ENCODE measurements at regions not wholly inside any gene's neighbourhood (a gene's known extent, or its start where the extent isn't known, plus 50 kb on each side); places are given as distances from the start of the nearest gene placed in this dataset.

- no peak for DNase-seq (ENCODE audit: low spot score)
- no peak overlapping the region for H2AK5ac ChIP-seq (ENCODE audit: low read depth, low read length)
- H4K8ac ChIP-seq (ENCODE audit: low read depth, low read length) = no peak overlapping the region
- no peak overlapping the region for H3K4me3 ChIP-seq (ENCODE audit: low read length in 2 of 2)
- no peak overlapping the region for H2BK120ac ChIP-seq (ENCODE audit: low read depth, low read length)
- no peak overlapping the region for H3K4me2 ChIP-seq (ENCODE audit: insufficient read depth, low read length, poor library complexity, severe bottlenecking)
- H3K23ac ChIP-seq (ENCODE audit: low read depth, low read length, poor library complexity) = no peak overlapping the region
- H2BK5ac ChIP-seq (ENCODE audit: low read length) = no peak overlapping the region
- H3K36me3 ChIP-seq (replicated peaks in 1 of 2; ENCODE audit: control insufficient read depth in 2 of 2, insufficient read depth in 2 of 2, low read length in 2 of 2) = no peaks in the 10 kb centered on the region
- no peaks in the 10 kb centered on the region for H3K79me1 ChIP-seq (ENCODE audit: low read depth, low read length)
- peaks cover 2 to 10% of the 10 kb centered on the region in 2 donors for H3K4me1 ChIP-seq (ENCODE audit: control insufficient read depth in 2 of 2, insufficient read depth in 1 of 2, low read depth in 1 of 2, low read length in 2 of 2)
- no peak overlapping the region for H2AFZ ChIP-seq (ENCODE audit: low read length)
- no CpG with 5 or more reads among the region's 1 CpG for WGBS, 2 donors (ENCODE audit: extremely low coverage in 2 of 2, insufficient read length in 2 of 2, insufficient replicate concordance in 1 of 2)
- H3K27me3 ChIP-seq (ENCODE audit: control insufficient read depth in 3 of 3, insufficient read depth in 3 of 3, low read depth in 1 of 3, low read length in 3 of 3) = no peaks in the 10 kb centered on the region
- H3K14ac ChIP-seq (ENCODE audit: low read length) = no peak overlapping the region
- H3K27ac ChIP-seq (replicated peaks; ENCODE audit: low read length) = no peak overlapping the region
- H4K91ac ChIP-seq (ENCODE audit: low read depth, low read length, poor library complexity) = no peak overlapping the region
- H3K18ac ChIP-seq (ENCODE audit: low read length) = no peak overlapping the region
- H2BK12ac ChIP-seq (ENCODE audit: low read length) = no peak overlapping the region
- no peak overlapping the region for H2BK15ac ChIP-seq (ENCODE audit: low read length)
- no peak overlapping the region for H3K4ac ChIP-seq (ENCODE audit: low read length)
- H3K9ac ChIP-seq (ENCODE audit: low read depth, low read length, poor library complexity) = no peak overlapping the region
- peaks cover 0 to 2% of the 10 kb centered on the region in 2 donors for H3K9me3 ChIP-seq (replicated peaks in 1 of 2; ENCODE audit: control insufficient read depth in 2 of 2, insufficient read depth in 1 of 2, low read depth in 1 of 2, low read length in 2 of 2)
Measured at GRCh38 chr2:217512259-217512658, 490.5 kb downstream of the TNS1 start.

- Histone ChIP-seq H3K9me3 (replicated peaks in 1 of 2; ENCODE audit: control insufficient read depth in 2 of 2, insufficient read depth in 1 of 2, low read depth in 1 of 2, low read length in 2 of 2) (peaks cover 0 to 2% of the 10 kb centered on the region in 2 donors), H3K79me1 (ENCODE audit: low read depth, low read length) (no peaks in the 10 kb centered on the region), H3K36me3 (replicated peaks in 1 of 2; ENCODE audit: control insufficient read depth in 2 of 2, insufficient read depth in 2 of 2, low read length in 2 of 2) (no peaks in the 10 kb centered on the region), H2AFZ (ENCODE audit: low read length) (no peak overlapping the region), H3K27me3 (ENCODE audit: control insufficient read depth in 3 of 3, insufficient read depth in 3 of 3, low read depth in 1 of 3, low read length in 3 of 3) (no peaks in the 10 kb centered on the region), H3K18ac (ENCODE audit: low read length) (no peak overlapping the region), H2BK120ac (ENCODE audit: low read depth, low read length) (no peak overlapping the region), H4K91ac (ENCODE audit: low read depth, low read length, poor library complexity) (no peak overlapping the region), H3K4me2 (ENCODE audit: insufficient read depth, low read length, poor library complexity, severe bottlenecking) (no peak overlapping the region), H3K4me1 (ENCODE audit: control insufficient read depth in 2 of 2, insufficient read depth in 1 of 2, low read depth in 1 of 2, low read length in 2 of 2) (peaks cover 2 to 10% of the 10 kb centered on the region in 2 donors), H3K9ac (ENCODE audit: low read depth, low read length, poor library complexity) (no peak overlapping the region), H4K8ac (ENCODE audit: low read depth, low read length) (no peak overlapping the region), H3K4ac (ENCODE audit: low read length) (no peak overlapping the region), H3K27ac (replicated peaks; ENCODE audit: low read length) (no peak overlapping the region), H2BK15ac (ENCODE audit: low read length) (no peak overlapping the region), H3K23ac (ENCODE audit: low read depth, low read length, poor library complexity) (no peak overlapping the region), H2BK5ac (ENCODE audit: low read length) (no peak overlapping the region), H2AK5ac (ENCODE audit: low read depth, low read length) (no peak overlapping the region), H2BK12ac (ENCODE audit: low read length) (no peak overlapping the region), H3K14ac (ENCODE audit: low read length) (no peak overlapping the region), H3K4me3 (ENCODE audit: low read length in 2 of 2) (no peak overlapping the region)
- no peak for DNase-seq (ENCODE audit: low spot score)
- WGBS, 2 donors (ENCODE audit: extremely low coverage in 2 of 2, insufficient read length in 2 of 2, insufficient replicate concordance in 1 of 2) = no CpG with 5 or more reads among the region's 3 CpGs
Measured at GRCh38 chr2:217511850-217512249, 490.9 kb downstream of the TNS1 start.

GRCh38 chr2:217510771-217511291, 492.0 kb downstream of the TNS1 start:
- DNase-seq (ENCODE audit: low spot score) = peak; percentile 71
- peaks cover 2 to 10% of the 10 kb centered on the region in 2 donors for H3K4me1 ChIP-seq (ENCODE audit: control insufficient read depth in 2 of 2, insufficient read depth in 1 of 2, low read depth in 1 of 2, low read length in 2 of 2)
- no peak overlapping the region for H3K4me2 ChIP-seq (ENCODE audit: insufficient read depth, low read length, poor library complexity, severe bottlenecking)
- H3K9ac ChIP-seq (ENCODE audit: low read depth, low read length, poor library complexity) = peak overlapping the region; percentile 73
- no CpG with 5 or more reads among the region's 9 CpGs for WGBS, 2 donors (ENCODE audit: extremely low coverage in 2 of 2, insufficient read length in 2 of 2, insufficient replicate concordance in 1 of 2)
- no peak overlapping the region for H3K4ac ChIP-seq (ENCODE audit: low read length)
- H3K27me3 ChIP-seq (ENCODE audit: control insufficient read depth in 3 of 3, insufficient read depth in 3 of 3, low read depth in 1 of 3, low read length in 3 of 3) = no peaks in the 10 kb centered on the region
- H3K14ac ChIP-seq (ENCODE audit: low read length) = no peak overlapping the region
- H3K18ac ChIP-seq (ENCODE audit: low read length) = peak overlapping the region; percentile 93
- H3K23ac ChIP-seq (ENCODE audit: low read depth, low read length, poor library complexity) = no peak overlapping the region
- H2BK120ac ChIP-seq (ENCODE audit: low read depth, low read length) = no peak overlapping the region
- no peak overlapping the region for H2BK12ac ChIP-seq (ENCODE audit: low read length)
- no peak overlapping the region for H3K4me3 ChIP-seq (ENCODE audit: low read length in 2 of 2)
- no peak overlapping the region for H4K8ac ChIP-seq (ENCODE audit: low read depth, low read length)
- H3K27ac ChIP-seq (replicated peaks; ENCODE audit: low read length) = no peak overlapping the region
- no peaks in the 10 kb centered on the region for H3K79me1 ChIP-seq (ENCODE audit: low read depth, low read length)
- H2AFZ ChIP-seq (ENCODE audit: low read length) = peak overlapping the region; percentile 84
- H3K9me3 ChIP-seq (replicated peaks in 1 of 2; ENCODE audit: control insufficient read depth in 2 of 2, insufficient read depth in 1 of 2, low read depth in 1 of 2, low read length in 2 of 2) = peaks cover 0 to 2% of the 10 kb centered on the region in 2 donors
- H2BK15ac ChIP-seq (ENCODE audit: low read length) = no peak overlapping the region
- no peak overlapping the region for H2AK5ac ChIP-seq (ENCODE audit: low read depth, low read length)
- no peak overlapping the region for H4K91ac ChIP-seq (ENCODE audit: low read depth, low read length, poor library complexity)
- no peaks in the 10 kb centered on the region for H3K36me3 ChIP-seq (replicated peaks in 1 of 2; ENCODE audit: control insufficient read depth in 2 of 2, insufficient read depth in 2 of 2, low read length in 2 of 2)
- H2BK5ac ChIP-seq (ENCODE audit: low read length) = no peak overlapping the region

- no peaks in the 10 kb centered on the region for H3K36me3 ChIP-seq (replicated peaks in 1 of 2; ENCODE audit: control insufficient read depth in 2 of 2, insufficient read depth in 2 of 2, low read length in 2 of 2)
- no peak overlapping the region for H2BK12ac ChIP-seq (ENCODE audit: low read length)
- no peak for DNase-seq (ENCODE audit: low spot score)
- no peak overlapping the region for H2BK5ac ChIP-seq (ENCODE audit: low read length)
- H3K9me3 ChIP-seq (replicated peaks in 1 of 2; ENCODE audit: control insufficient read depth in 2 of 2, insufficient read depth in 1 of 2, low read depth in 1 of 2, low read length in 2 of 2) = no peaks in the 10 kb centered on the region
- H3K23ac ChIP-seq (ENCODE audit: low read depth, low read length, poor library complexity) = no peak overlapping the region
- no peak overlapping the region for H4K8ac ChIP-seq (ENCODE audit: low read depth, low read length)
- H3K4me2 ChIP-seq (ENCODE audit: insufficient read depth, low read length, poor library complexity, severe bottlenecking) = no peak overlapping the region
- no peak overlapping the region for H4K91ac ChIP-seq (ENCODE audit: low read depth, low read length, poor library complexity)
- H2AK5ac ChIP-seq (ENCODE audit: low read depth, low read length) = no peak overlapping the region
- no peak overlapping the region for H2BK15ac ChIP-seq (ENCODE audit: low read length)
- no CpG with 5 or more reads among the region's 1 CpG for WGBS, 2 donors (ENCODE audit: extremely low coverage in 2 of 2, insufficient read length in 2 of 2, insufficient replicate concordance in 1 of 2)
- no peak overlapping the region for H3K4me3 ChIP-seq (ENCODE audit: low read length in 2 of 2)
- H2BK120ac ChIP-seq (ENCODE audit: low read depth, low read length) = no peak overlapping the region
- no peak overlapping the region for H3K14ac ChIP-seq (ENCODE audit: low read length)
- no peaks in the 10 kb centered on the region for H3K79me1 ChIP-seq (ENCODE audit: low read depth, low read length)
- H3K27ac ChIP-seq (replicated peaks; ENCODE audit: low read length) = no peak overlapping the region
- no peak overlapping the region for H2AFZ ChIP-seq (ENCODE audit: low read length)
- H3K9ac ChIP-seq (ENCODE audit: low read depth, low read length, poor library complexity) = no peak overlapping the region
- peaks cover 0 to 9% of the 10 kb centered on the region in 2 donors for H3K4me1 ChIP-seq (ENCODE audit: control insufficient read depth in 2 of 2, insufficient read depth in 1 of 2, low read depth in 1 of 2, low read length in 2 of 2)
- H3K27me3 ChIP-seq (ENCODE audit: control insufficient read depth in 3 of 3, insufficient read depth in 3 of 3, low read depth in 1 of 3, low read length in 3 of 3) = no peaks in the 10 kb centered on the region
- H3K4ac ChIP-seq (ENCODE audit: low read length) = no peak overlapping the region
- H3K18ac ChIP-seq (ENCODE audit: low read length) = no peak overlapping the region
Measured at GRCh38 chr2:217505303-217505702, 497.5 kb downstream of the TNS1 start.

Data from neuronal stem cell (in vitro differentiated cells).